HL-60 (cell line): ENCODE measurements at regions not wholly inside any gene's neighbourhood (a gene's known extent, or its start where the extent isn't known, plus 50 kb on each side); places are given as distances from the start of the nearest gene placed in this dataset.

Experiments used
- CTCF ChIP-seq: IDR thresholded peaks from one replicate; pipeline ENCODE4 v1.5.1; 2011; ENCODE audit warnings: low read length, control low read depth, inconsistent platforms; ENCODE audit not compliant: insufficient read depth
- GABPA ChIP-seq: IDR thresholded peaks from 2 replicates; pipeline ENCODE4 v1.6.1; 2012; ENCODE audit warnings: low read depth
- POLR2AphosphoS5 ChIP-seq: IDR thresholded peaks from 2 replicates; pipeline ENCODE4 v1.6.1; 2012; ENCODE audit warnings: low read depth
- REST ChIP-seq: IDR thresholded peaks from 2 replicates; pipeline ENCODE4 v1.6.1; 2012; ENCODE audit warnings: low read depth; ENCODE audit not compliant: insufficient replicate concordance
- SPI1 ChIP-seq: IDR thresholded peaks from 2 replicates; pipeline ENCODE4 v1.6.1; 2012; ENCODE audit warnings: low read depth, mild to moderate bottlenecking, borderline replicate concordance

GRCh38 chr9:90433398-90433941 lies 209.2 kb downstream of the DIRAS2 start:
- TF ChIP-seq CTCF (no peak), GABPA (no peak), POLR2AphosphoS5 (no peak), REST (no peak), SPI1 (no peak)
